Endodermal cell (in vitro differentiated cells): ENCODE measurements at regions not wholly inside any gene's neighbourhood (a gene's known extent, or its start where the extent isn't known, plus 50 kb on each side); places are given as distances from the start of the nearest gene placed in this dataset.
A peak's percentile ranks its signal among the peaks of the same experiment; 100 is the strongest.

ENCODE experiments used
- DNase-seq: peaks from one replicate; pipeline ENCODE4 v3.0.0-alpha.2; 2017
- H3K27ac ChIP-seq: 2 replicates; pipeline ENCODE4 v1.5.1; 2013; ENCODE audit warnings: mild to moderate bottlenecking, low read depth, low read length, moderate library complexity
- H3K27me3 ChIP-seq: 2 replicates; pipeline ENCODE4 v1.6.1; 2013; ENCODE audit warnings: mild to moderate bottlenecking, low read length, moderate library complexity; ENCODE audit not compliant: insufficient read depth, control insufficient read depth, poor library complexity, severe bottlenecking
- H3K36me3 ChIP-seq: 2 replicates; pipeline ENCODE4 v1.7.0; 2013; ENCODE audit warnings: mild to moderate bottlenecking, low read length, moderate library complexity; ENCODE audit not compliant: control insufficient read depth, insufficient read depth
- H3K4me1 ChIP-seq: one replicate; pipeline ENCODE4 v1.7.0; 2013; ENCODE audit warnings: low read length; ENCODE audit not compliant: control insufficient read depth, insufficient read depth
- H3K4me3 ChIP-seq: 2 replicates; pipeline ENCODE4 v1.5.1; 2013; ENCODE audit warnings: mild to moderate bottlenecking, low read length, moderate library complexity
- H3K9ac ChIP-seq: 2 replicates; pipeline ENCODE4 v1.6.1; 2013; ENCODE audit warnings: mild to moderate bottlenecking, low read length, moderate library complexity; ENCODE audit not compliant: poor library complexity, severe bottlenecking; ENCODE audit errors: extremely low read depth
- H3K9me3 ChIP-seq: 2 replicates; pipeline ENCODE4 v1.6.1; 2013; ENCODE audit warnings: mild to moderate bottlenecking, low read length, moderate library complexity; ENCODE audit not compliant: control insufficient read depth
- H3K27ac Mint-ChIP-seq: 2 replicates; pipeline ENCODE4 v1.8.0; 2020; ENCODE audit warnings: mixed read lengths
- H3K27me3 Mint-ChIP-seq: 2 replicates; pipeline ENCODE4 v1.8.0; 2021; ENCODE audit warnings: mild to moderate bottlenecking, mixed read lengths; ENCODE audit not compliant: insufficient read depth
- H3K36me3 Mint-ChIP-seq: 2 replicates; pipeline ENCODE4 v1.8.0; 2020; ENCODE audit warnings: low read depth, mixed read lengths
- H3K4me1 Mint-ChIP-seq: 2 replicates; pipeline ENCODE4 v1.8.0; 2020; ENCODE audit warnings: mixed read lengths
- H3K4me3 Mint-ChIP-seq: 2 replicates; pipeline ENCODE4 v1.8.0; 2020; ENCODE audit warnings: mild to moderate bottlenecking, moderate library complexity, mixed read lengths
- H3K9me3 Mint-ChIP-seq: 2 replicates; pipeline ENCODE4 v1.8.0; 2020; ENCODE audit warnings: mild to moderate bottlenecking, mixed read lengths
- CTCF ChIP-seq: fragments of 200-600 bp; sonication (generic); conservative IDR thresholded peaks from 2 replicates; pipeline ENCODE4 v1.5.0; 2021; ENCODE audit warnings: antibody characterized with exemption, mild to moderate bottlenecking
- WGBS, 2 experiments: methylation state at CpG; one replicate each; pipeline versions ENCODE4 v1.1.5 to v1.1.7; 2013; ENCODE audit warnings: missing lambda C conversion rate in 2 of 2, mixed read lengths in 1 of 2; ENCODE audit not compliant: insufficient coverage in 1 of 2, insufficient read length in 1 of 2; 5-methylcytosine and 5-hydroxymethylcytosine counted together

GRCh38 chr3:34856081-34856947, 783.0 kb upstream of the ARPP21 start:
- Histone ChIP-seq H3K9ac (no peak overlapping the region), H3K9me3 (no peaks in the 10 kb centered on the region), H3K4me3 (no peak overlapping the region), H3K4me1 (no peaks in the 10 kb centered on the region), H3K27ac (peak overlapping the region; percentile 38), H3K27me3 (no peaks in the 10 kb centered on the region), H3K36me3 (no peaks in the 10 kb centered on the region)
- no peak for TF ChIP-seq CTCF
- H3K4me1 Mint-ChIP-seq = peaks cover 11% of the 10 kb centered on the region
- DNase-seq = no peak
- H3K27me3 Mint-ChIP-seq = no peaks in the 10 kb centered on the region
- 73 to 79% methylated on average over 4 to 7 of the region's 7 CpGs for WGBS, 2 experiments
- no peak overlapping the region for H3K4me3 Mint-ChIP-seq
- peak overlapping the region; percentile 68 for H3K27ac Mint-ChIP-seq
- peaks cover 2% of the 10 kb centered on the region for H3K36me3 Mint-ChIP-seq
- peaks cover 2% of the 10 kb centered on the region for H3K9me3 Mint-ChIP-seq

- no peak overlapping the region for H3K4me3 ChIP-seq
- no peaks in the 10 kb centered on the region for H3K9me3 ChIP-seq
- Mint-ChIP-seq H3K36me3 (peaks cover 2% of the 10 kb centered on the region), H3K27me3 (no peaks in the 10 kb centered on the region), H3K9me3 (peaks cover 2% of the 10 kb centered on the region), H3K27ac (no peak overlapping the region), H3K4me3 (no peak overlapping the region), H3K4me1 (peaks cover 11% of the 10 kb centered on the region)
- no peaks in the 10 kb centered on the region for H3K36me3 ChIP-seq
- no peak overlapping the region for H3K27ac ChIP-seq
- H3K27me3 ChIP-seq = no peaks in the 10 kb centered on the region
- DNase-seq = no peak
- WGBS, 2 experiments = 81 to 86% methylated on average over 2 to 3 of the region's 3 CpGs
- no peak overlapping the region for H3K9ac ChIP-seq
- TF ChIP-seq CTCF = no peak
- H3K4me1 ChIP-seq = no peaks in the 10 kb centered on the region
Measured at GRCh38 chr3:34858067-34858660, 781.2 kb upstream of the ARPP21 start.

GRCh38 chr3:34859746-34860145, 779.6 kb upstream of the ARPP21 start:
- Mint-ChIP-seq H3K9me3 (no peaks in the 10 kb centered on the region), H3K4me1 (peaks cover 10% of the 10 kb centered on the region), H3K36me3 (no peaks in the 10 kb centered on the region), H3K4me3 (no peak overlapping the region), H3K27ac (no peak overlapping the region), H3K27me3 (no peaks in the 10 kb centered on the region)
- Histone ChIP-seq H3K9me3 (no peaks in the 10 kb centered on the region), H3K4me1 (no peaks in the 10 kb centered on the region), H3K27me3 (no peaks in the 10 kb centered on the region), H3K36me3 (no peaks in the 10 kb centered on the region), H3K9ac (no peak overlapping the region), H3K4me3 (no peak overlapping the region), H3K27ac (no peak overlapping the region)
- no peak for TF ChIP-seq CTCF
- DNase-seq = no peak
- WGBS, 2 experiments = no CpG with 5 or more reads among the region's 1 CpG
